Left lobe of liver (tissue), 2 donors: ENCODE measurements at regions not wholly inside any gene's neighbourhood (a gene's known extent, or its start where the extent isn't known, plus 50 kb on each side); places are given as distances from the start of the nearest gene placed in this dataset.
"Not testable (repeated sequence)": the region's sequence is repeated elsewhere in the genome, so short reads cannot be mapped to it uniquely, and the experiment has no call there.

ENCODE experiments used
- ATAC-seq: fragments of 200-7000 bp; cut with Tn5 transposase; one replicate; pipeline ENCODE4 v1.9.1; 2020; ENCODE audit warnings: mild to moderate bottlenecking, moderate library complexity
- DNase-seq: peaks from one replicate; pipeline ENCODE4 v3.0.0-alpha.2; 2020; ENCODE audit warnings: low spot score
- donor health status: DM: no; HTN: no; CAD: no; lungs with moderate emphysema.
- donor health status: DM: no; HTN: yes; CAD: no.

DNA sequence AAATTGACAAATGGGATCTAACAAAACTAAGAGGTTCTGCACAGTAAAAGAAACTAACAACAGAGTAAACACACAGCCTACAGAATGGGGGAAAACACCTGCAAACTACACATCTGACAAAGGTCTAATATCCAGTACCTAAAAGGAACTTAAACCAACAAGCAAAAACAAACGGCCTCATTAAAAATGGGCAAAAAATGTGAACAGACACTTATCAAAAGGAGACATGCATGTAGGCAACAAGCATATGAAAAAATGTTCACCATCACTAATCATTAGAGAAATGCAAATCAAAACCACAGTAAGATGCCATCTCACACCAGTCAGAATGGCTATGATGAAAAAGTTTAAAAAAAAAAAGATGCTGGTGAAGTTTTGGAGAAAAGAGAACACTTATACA is 197.4 kb downstream of the KBTBD2 start:
- no peak for ATAC-seq

DNA sequence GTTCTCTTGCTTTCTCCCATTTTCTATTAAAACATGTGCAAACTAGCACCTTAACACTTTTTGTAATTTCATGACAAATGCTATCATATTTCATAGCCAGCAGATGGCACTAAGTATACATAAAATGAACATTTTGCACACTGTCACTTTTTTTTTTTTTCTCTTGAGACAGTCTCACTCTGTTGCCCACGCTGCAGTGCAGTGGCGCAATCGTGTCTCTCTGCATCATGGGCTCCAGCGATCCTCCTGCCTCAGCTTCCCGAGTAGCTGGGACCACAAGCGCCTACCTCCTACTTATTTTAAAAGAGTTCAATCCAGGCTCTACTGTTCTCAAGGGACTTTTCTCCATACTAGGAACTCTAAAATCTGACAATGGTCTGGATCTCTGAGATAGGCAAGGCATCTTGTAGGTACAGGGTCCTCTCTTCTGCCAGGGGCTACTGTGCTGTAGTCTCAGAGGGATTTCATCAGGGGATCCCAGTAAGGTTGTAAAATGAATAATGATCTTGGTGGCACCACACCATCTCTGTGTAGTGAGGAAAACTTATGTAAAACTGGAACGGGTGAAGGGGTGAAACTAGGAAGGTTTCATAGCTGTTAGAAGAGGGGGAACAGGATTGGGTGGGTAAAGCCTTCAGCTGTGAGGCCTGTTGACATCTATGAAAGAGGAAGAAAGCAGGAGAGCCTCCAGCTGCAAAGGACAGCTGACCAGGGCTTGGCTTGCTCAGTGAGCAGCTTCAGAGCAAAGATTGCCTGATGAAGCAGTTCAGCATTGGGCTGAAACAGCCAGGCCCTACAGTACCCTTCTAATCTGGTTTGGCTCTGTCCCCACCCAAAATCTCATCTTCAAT is 196.9 kb downstream of the AVL9 start:
- not testable (repeated sequence) for DNase-seq
- peak; percentile 91 for ATAC-seq

More for the DNA sequence above, 197.4 kb downstream of the KBTBD2 start:
- no peak for DNase-seq

DNA sequence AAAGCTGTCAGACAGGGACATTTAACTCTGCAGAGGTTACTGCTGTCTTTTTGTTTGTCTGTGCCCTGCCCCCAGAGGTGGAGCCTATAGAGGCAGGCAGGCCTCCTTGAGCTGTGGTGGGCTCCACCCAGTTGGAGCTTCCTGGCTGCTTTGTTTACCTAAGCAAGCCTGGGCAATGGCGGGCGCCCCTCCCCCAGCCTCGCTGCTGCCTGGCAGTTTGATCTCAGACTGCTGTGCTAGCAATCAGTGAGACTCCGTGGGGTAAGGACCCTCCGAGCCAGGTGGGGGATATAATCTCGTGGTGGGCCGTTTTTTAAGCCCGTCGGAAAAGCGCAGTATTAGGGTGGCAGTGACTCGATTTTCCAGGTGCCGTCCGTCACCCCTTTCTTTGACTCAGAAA is 192.8 kb downstream of the AVL9 start:
- not testable (repeated sequence) for ATAC-seq, DNase-seq

DNA sequence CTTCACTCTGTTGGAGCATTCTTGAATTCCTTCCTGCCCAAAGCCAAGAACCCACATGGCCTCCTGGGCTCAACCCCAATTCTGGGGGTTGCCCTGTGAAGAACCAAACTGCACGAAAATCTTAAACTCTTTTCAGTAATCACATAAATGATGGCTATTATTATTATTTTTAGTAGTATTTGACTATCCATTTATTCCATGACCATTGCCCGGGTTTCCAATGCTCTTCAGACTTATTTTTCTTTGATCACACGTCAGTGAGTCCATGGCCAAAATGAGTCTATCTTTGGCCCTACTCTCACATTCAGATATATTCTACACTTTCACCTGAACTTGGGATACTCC is 185.9 kb downstream of the AVL9 start:
- ATAC-seq = no peak
- no peak for DNase-seq

DNA sequence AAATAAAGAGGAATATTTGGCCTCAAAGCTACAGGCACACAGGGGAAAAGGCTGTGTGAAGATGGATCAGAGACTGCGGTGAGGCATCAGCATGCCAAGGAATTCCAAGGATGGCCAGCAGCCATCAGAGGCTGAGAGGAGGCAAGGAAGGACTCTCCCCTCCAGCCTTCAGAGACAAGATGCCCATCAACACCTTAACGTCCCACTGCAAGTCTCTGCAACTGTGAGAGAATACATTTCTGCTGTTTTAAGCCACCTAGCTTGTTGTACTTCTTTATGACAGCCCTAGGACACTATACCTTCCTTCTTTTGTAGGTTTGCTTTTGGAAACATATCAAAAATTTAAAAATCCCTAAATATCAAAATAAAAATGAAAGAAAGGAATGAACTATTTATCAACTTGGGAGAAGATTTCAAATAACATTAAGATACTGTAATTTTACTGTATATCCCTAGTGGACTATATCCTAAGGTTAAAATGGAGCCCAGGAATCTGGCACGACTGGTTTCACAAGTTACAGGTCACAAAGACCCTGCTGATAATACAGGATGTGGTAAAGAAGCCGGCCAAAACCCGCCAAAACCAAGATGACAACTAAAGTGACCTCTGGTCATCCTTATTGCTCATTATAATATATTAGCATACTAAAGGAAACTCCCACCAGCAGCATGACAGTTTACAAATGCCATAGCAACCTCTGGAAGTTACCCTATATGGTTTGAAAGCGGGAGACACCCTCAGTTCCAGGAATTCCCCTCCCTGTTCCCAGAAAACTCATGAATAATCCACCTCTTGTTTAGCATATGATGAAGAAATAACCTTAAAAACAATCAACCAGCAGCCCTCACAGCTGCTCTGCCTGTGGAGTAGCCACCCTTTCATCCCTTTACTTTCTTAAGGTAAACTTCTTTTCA is 185.2 kb downstream of the AVL9 start:
- ATAC-seq = no peak
- no peak for DNase-seq

DNA sequence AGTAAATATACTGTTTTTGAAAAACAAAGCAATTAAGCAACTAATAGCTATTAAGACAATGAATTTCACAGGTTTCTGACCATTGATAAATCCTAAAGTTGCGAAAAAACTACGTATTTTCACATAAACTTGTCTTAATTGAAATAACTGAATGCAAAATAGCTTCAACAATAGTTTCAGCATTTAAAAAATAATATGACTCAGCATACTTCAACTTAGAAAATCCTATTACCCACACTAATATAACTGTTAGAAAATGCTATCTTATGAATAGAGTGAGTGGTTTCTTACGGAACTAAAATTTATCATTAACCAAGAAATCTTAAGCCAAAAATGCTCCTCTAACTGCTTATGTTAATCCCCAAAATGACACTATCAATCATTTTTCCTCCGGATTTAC is 183.9 kb downstream of the AVL9 start:
- DNase-seq (no peak), ATAC-seq (no peak)

DNA sequence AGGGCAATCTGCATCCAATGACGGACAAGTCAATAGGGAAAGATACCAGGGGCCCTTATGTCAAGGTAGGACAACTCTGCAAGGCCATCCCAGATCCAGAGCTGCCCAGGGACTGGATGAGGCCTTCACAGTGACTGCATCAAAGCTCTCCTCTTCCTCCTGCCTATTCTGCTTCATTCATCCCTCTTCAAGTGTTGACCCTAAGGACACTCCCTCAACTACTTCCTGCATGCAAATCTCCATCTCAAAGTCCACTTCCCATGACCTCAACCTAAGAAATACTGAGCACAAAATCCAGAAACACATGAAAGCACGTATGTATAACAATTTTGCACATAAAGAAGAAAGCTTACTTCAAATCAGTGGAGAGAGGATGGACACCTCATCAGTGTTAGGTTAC is 182.3 kb downstream of the AVL9 start:
- ATAC-seq (no peak), DNase-seq (no peak)

DNA sequence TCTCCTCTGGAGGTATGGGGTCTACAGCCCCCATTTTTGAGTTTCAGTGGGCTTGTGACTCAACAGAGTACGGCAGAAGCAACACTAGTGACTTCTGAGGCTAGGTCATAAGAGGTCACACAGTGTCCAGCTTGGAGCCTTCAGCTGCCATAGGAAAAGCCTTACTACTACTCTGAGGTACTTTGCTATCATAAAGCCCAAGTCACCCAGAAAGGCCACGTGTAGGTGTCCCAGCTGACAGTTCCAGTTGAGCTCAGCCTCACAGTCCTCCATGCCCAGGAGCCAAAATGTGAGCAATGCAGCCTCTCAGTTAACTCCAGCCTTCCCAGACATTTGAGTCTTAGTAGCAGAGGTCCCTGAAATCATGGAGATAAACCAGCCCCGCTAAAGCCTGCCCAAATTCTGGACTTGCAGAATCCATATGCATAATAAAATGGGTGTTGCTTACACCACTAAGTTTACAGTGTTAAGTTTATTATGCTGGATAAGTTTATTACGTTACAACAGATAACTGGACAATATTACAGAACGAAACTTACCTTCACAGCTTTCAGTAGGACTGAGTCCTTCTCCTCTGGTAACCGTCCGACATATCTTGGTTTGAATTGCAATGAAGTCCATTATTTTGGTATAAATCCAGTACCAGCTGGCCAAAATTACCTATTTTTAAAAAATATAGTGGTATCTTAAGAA is 181.1 kb downstream of the AVL9 start:
- DNase-seq = no peak
- no peak for ATAC-seq

DNA sequence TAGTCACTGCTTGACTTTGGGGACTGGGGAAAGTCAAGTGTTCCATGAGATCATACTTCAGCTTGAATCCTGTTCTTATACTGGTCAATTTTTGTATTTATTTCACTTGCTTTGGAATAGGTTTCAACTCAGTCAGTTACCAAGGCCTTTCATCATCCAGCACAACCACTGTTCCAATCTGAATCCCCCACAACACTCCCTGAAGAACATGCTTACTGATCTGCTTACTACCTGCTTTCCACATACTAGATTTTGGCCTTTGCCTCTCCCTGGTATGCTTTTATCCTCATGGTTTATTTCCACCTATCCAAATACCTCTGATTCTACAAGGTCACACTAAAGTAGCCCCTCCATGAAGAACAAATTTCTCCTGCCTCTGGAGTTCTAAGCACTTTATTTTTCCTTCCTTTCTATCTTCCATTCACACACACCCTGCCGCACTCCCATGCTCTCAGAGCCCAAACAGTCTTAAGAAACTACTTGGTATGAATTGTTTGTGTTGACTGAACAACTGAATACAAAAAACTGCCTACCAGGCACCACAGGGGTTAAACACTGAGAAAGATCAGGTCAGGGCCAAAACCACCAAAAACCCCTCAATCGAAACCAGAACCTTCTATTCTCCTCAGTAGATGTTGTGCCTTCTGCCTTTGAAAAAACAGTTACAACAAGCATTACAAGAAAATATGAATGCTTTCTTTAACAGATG is 178.1 kb downstream of the AVL9 start:
- no peak for ATAC-seq

DNA sequence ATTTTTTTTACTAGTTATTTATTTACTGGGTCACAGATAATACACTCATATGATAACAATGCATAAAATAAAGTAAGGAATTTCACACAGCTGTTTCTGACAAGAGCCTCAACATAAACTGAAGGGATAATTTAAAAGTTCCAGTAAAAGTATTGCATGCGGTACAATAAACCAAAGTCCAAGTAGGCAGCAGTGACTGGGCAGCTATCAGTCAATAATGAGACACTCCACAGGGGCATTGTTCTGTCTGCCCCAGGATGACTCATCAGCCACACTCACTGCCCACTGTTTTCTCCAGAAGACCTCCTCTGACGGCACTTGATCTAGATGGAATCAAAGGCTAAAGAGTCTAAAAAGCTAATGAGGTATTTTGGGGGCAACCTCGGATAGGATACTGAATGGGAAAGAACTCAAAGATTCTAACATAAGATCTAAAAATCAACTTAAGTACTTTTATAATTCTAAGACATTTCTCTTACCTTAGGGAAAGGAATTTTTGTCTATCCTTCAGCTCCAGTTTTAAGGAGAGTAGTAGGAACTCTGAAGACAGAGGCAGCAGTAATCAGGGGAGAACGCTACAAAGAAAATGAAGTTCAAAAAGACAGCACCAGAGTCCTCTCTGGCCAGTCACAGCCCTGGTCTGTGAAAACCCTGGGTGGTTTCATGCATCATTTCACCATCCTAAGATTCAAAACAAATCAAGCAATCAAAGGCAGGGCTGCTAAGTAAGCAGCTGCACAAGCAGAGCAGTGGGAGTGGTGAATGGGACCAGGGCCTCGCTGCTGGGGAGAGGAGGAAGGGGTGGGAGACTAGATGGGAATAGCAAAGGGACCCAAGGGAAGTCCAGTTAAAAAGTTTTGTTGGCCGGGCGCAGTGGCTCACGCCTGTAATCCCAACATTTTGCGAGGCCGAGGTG is 175.1 kb downstream of the AVL9 start:
- ATAC-seq (peak; percentile 77), DNase-seq (no peak)

More for the DNA sequence above, 178.1 kb downstream of the AVL9 start:
- DNase-seq = no peak

DNA sequence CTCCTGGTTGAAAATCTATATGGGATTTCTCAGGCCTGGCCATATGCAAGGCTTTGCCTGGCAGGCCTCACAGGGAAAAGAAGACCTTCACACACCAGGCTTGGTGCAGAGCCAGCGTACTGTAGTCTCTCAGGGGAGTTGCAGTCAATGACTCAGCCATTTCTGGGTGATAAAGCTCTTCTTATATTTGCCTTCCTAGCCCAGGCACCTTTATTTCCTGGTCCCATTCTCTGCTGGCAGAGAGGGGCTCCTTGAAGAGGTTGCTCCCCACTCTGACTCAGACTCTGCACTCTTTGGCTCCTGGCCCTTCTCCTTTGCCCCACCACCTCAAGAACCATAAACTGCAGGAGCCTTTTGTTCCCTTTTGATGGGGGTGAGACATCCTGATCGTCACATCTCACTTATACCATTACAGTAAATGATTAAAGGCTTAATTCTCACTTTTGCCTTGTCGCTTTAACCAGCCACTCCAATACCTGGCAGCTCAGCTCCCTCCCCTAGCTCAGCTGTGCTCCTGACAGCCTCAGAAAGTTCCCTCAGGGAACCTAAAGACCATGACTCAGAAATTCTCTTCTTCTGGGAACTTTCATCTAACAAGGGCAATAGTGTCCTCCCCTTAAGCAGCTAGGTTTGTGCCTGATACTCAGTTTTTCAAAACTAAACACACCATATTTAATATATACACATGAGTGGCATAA is 174.0 kb downstream of the AVL9 start:
- not testable (repeated sequence) for DNase-seq
- ATAC-seq = peak; percentile 35

DNA sequence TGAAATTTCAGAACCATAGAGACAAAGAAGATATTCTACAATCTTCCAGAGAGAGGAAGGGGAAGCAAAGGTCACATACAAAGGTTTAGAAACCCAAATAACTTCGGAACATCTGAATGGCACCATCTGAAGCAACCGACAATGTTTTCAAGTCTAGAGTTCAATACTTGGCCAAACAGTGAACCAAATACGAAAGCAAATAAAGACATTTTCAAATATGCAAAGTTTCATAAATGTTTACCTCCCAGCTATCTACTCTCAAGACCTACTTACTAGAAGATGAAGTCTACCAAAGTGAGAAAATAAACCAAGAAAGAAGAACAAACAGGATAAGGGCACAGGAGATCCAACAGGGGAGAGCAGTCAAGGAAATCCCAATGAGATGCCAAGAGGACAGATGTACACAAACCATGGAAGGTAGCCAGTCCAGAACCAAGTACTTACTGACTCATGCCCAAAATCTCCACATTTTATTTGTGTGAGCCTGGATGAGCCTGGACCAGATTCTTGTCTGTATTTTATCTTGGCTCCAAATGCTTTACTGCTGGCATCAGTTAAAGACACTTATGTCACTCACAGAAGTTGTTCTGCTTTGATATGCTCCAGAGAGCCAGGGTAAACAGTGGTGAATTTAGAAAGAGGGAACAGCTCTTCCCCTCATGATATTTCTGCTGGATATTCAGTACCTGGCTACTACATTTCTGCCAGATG is 173.3 kb downstream of the AVL9 start:
- ATAC-seq = peak; percentile 46
- DNase-seq = not testable (repeated sequence)

DNA sequence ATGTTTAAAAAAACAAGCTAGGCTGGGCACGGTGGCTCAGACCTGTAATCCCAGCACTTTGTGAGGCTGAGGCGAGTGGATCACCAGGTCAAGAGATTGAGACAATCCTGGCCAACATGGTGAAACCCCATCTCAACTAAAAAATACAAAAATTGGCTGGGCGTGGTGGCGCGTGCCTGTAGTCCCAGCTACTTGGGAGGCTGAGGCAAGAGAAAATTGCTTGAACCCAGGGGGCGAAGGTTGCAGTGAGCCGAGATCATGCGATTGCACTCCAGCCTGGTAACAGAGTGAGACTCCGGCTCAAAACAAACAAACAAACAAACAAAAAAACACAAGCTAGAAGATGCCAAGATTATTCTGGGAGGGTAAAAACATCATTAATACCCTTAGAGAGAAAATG is 172.3 kb downstream of the AVL9 start:
- ATAC-seq, DNase-seq: not testable (repeated sequence)

DNA sequence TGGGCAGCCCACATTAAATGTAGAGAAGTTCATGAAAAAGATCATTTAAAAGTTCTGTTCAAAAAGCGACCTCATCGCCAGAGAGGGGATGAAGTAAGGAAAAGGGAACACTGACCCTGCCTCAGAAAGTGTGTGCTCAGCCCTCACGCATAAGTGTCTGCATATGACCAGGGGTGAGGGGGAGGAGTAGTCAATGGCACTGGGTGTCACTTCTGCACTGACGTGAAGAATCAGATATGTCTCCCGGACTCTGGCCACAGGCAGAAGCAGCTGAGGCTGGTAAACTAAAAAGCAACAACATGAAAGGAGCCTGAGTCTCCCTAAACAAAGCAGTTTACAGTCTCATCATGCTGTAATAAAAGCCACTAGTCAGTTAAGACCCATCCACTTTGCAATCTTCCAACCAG is 168.5 kb downstream of the AVL9 start:
- not testable (repeated sequence) for ATAC-seq, DNase-seq

DNA sequence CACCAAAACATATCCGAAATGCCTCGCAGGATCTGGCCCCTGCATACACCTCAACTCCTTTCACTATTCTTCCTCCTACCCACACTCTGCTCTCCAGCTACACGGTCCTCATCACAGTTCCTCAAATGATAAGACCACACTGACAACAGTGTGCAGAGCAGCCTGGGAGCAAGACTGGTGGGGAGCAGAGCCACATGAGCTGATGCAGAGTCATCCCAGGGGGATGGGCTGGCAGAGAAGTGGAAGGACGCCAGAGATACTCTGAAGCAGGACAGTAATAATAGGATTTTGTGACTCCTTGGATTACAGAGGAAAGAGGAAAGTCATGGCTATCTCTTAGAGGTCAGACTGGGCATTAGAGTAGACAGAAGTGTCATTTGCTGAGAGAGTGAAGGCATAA is 167.2 kb downstream of the AVL9 start:
- not testable (repeated sequence) for ATAC-seq, DNase-seq

DNA sequence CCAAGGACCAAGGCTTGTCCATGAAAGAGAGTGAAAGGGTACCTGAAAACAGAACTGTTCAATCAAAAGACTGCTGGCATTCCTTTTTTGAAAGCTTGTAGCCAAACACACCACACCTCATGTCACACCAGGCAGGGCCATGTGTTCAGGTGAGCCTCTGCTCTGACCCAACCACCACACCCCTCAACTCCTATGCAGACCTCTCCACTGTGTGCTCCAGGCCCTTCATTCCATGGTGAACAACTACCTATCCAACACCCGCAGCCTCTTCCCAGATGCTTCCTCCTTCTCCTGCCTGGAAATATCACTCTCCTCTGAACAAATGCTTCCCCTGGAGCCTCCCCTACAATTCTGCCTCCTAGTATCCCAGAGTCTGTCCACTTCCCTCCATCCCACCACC is 166.6 kb downstream of the AVL9 start:
- no peak for ATAC-seq
- no peak for DNase-seq

DNA sequence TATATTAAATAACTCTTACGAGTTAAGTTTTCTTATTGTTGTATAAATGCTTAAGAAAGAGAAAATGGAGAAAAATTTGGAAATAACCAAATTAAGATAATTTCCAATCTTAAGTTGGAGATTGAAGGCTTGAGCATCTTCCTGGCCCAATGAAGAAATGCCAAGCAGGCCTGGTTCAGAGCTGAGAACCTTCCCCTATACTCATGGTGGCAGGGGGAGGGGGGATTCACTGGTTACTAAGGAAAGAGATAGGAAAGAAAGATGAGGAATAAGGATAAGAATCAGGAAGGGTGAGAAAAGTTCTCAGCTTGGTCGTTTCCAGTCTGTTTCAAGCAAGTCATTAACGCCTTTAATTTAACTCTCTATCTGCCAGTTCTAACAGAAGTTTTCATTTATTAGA is 166.2 kb downstream of the AVL9 start:
- no peak for ATAC-seq

DNA sequence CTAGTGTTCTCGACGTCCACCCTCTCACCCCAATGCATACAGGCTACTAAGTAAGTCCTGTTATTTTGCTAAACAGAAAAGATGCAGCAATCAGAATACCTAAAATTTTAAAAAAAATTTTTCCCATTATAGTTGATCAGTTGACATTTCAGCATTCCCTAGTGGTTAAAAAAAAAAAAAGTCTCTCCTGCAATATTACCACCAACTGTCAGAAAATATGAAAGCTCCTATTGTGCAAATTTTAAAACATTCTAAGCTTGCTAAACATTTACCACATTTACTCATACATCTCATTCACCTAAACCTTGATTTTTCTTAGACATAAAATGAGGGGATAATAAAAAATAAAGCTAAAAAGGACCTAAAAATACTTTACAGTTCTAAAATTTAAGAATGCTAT is 165.6 kb downstream of the AVL9 start:
- no peak for DNase-seq
- no peak for ATAC-seq

More for the DNA sequence above, 166.2 kb downstream of the AVL9 start:
- no peak for DNase-seq
